Stimulated activated CD8-positive, alpha-beta memory T cell treated with anti-CD3 and anti-CD28 coated beads, Interleukin-4, amount 100 ng/mL, for 4 hours (primary cell): ENCODE measurements at regions not wholly inside any gene's neighbourhood (a gene's known extent, or its start where the extent isn't known, plus 50 kb on each side); places are given as distances from the start of the nearest gene placed in this dataset.

Experiments used
- DNase-seq, 2 donors: peaks; one replicate each; pipeline ENCODE4 v3.0.0-alpha.2; 2020; ENCODE audit warnings: low read depth in 2 of 2, low spot score in 1 of 2

DNA sequence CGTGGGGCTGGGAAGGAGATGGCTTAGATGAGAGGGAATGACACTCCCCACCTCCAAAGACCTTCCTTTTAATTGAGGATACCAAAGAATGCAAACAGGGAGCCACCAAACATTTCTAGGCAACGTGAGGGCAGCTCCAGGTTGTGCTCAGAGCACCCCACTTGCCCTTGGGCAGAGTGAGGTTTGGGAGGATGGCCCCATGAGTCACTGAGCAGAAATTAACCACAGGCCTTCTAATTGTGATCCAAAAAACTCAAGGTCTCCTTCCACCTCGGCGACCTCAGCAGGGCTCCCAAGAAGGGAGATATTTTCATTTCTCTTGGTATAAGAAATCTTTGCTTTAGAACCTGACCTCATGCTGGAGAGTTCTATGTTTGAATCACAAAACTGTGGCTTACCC lies 305.0 kb upstream of the TPM1 start:
- no peak for DNase-seq

DNA sequence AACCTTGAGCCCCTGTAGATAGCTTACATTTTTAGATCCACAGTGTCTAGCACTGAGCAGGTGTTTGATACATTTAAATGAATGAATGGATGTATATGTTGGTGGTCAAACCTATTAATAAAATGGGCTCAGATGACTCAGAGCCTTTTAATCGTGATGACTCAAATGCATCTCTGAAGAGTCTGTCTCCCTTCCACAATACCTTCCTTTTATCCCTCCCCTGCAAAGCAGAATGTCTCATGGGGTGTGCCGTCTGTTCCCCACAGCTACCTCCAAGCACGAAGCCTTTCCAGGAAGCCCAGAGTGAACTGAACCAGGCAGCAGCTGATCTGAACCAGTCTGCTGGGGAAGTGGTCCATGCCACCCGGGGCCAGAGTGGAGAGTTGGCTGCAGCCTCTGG lies 303.5 kb upstream of the TPM1 start:
- DNase-seq = no peak

- no peak for DNase-seq
These were observed 303.0 kb upstream of the TPM1 start for GRCh38 chr15:62739507-62739906.

DNA sequence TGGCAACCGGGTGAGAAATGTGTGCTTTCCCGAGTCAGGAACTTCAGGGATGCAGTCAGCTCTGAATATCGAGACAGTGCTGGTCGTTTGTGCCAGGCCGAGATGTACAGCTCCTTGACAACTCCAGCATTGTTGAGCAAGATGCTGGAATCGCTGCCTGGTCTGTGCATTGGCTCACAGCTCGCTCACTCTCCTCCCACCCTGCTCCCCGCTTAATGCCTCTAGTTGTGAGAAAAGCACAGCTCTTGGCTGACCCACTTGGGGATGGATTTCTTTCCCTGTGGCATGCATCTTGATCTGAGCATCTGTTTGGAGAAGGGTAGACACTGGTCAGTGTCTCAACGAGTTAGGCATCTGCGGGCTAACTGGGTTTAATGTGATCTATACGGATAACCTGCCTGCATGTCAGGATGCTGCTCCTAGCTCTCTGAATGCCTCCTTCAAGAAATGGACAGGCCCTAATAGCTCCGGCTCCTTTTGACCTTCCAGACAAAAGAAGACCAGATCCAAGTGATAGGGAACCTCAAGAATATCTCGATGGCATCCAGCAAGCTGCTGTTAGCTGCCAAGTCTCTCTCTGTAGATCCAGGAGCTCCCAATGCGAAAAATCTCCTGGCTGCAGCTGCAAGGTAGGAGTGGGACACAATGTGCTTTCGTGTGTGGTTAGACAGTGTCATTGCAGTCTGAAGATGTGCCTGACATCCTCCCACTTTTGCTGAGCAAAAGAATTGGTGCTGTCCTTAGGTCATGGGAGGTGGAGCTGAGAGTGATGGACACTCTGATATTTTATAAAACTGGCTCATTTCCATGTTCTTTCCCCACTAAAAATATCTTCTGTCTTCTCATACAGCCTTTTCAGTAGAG lies 302.2 kb upstream of the TPM1 start:
- no peak for DNase-seq

DNA sequence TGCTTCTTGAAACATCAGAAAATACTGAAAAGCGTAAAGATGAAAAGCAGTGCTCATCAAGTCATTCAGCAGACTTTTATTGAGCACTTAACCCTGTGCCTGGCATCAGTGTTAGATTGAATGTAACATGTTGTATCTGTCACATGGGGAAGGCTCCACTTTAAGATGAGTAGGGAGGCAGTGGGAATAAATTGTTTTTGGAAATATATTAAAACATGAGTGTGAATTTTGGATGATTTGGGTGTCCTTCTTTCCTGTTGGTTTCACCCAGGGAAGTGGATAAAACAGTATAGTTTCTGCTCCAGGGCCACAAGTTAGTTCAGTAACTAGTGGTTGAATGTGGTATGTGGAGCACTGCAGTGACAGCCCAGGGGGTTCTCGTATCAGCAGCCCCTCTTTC lies 301.4 kb upstream of the TPM1 start:
- DNase-seq = no peak

- DNase-seq = no peak
These were observed 300.0 kb upstream of the TPM1 start for GRCh38 chr15:62742409-62743171.

DNA sequence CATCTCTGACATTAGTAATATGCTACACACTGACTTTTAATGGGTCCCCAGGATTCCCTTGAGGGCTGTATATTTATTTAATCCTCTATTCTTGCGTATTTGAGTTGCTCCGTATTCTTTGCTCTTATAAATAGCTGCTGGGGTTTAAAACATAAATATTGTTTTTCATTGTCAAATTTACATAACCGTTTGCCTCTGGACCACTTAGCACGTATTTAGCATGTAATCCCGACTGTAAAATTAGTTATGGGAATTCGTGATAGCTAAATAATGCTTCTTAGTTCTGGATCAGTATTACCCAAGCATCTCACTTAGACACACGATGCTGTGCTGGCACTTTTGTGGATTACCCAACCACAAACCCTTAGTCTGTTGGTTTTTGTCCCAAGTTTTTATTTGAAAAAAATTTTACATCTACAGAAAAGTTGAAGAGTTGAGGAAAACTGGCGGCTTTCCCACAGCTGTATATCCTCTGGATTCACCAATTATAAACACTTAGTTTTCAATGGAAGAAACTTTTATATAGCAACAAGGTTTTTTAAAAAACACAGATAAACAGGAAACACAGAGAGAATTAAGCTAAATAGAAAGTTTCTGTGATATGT lies 296.8 kb upstream of the TPM1 start:
- no peak for DNase-seq

GRCh38 chr15:62748196-62748595 lies 294.4 kb upstream of the TPM1 start:
- DNase-seq = no peak

- no peak for DNase-seq
These were observed 293.3 kb upstream of the TPM1 start for GRCh38 chr15:62749036-62749815.

GRCh38 chr15:62750471-62750870 lies 292.1 kb upstream of the TPM1 start:
- no peak for DNase-seq

DNA sequence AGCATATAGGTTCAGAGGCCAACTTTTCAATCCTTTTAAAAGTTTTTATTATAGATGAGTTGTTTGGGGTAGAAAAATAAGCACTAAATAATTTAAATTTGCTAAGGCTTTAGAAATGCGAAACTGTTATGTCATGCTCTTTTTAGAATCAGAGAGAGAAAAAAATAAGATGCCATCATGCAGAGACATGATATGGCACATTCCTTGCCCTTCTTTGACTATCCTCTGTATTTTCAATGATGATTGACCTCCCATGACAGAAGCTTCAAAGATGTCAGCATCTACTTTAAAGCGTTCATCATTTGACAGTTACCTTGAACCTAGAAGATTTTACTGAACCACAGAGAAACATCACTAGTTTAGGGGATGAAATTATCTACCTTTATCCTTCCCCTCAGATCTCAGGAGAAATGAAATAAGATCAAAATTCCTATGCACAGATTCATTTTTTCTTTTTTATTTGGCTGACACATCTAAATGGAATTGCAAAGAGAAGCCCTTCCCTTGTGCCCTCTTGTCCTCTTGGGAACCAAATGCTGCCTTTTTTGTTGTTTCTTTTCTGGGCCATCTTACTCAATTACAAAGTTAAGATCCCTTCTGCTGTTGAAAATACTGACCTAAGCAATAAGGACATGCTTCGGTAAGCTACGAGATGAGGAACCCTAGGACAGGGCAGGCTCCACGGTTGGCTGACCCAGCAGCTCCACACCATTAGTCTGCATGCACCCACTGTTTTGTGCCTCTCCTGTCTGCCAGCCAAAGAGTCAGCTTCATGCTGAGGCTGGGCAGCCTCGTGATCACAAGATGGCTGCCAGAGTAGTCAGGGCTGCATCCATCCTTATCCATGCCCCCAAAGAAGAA lies 289.7 kb upstream of the TPM1 start:
- DNase-seq = no peak

DNA sequence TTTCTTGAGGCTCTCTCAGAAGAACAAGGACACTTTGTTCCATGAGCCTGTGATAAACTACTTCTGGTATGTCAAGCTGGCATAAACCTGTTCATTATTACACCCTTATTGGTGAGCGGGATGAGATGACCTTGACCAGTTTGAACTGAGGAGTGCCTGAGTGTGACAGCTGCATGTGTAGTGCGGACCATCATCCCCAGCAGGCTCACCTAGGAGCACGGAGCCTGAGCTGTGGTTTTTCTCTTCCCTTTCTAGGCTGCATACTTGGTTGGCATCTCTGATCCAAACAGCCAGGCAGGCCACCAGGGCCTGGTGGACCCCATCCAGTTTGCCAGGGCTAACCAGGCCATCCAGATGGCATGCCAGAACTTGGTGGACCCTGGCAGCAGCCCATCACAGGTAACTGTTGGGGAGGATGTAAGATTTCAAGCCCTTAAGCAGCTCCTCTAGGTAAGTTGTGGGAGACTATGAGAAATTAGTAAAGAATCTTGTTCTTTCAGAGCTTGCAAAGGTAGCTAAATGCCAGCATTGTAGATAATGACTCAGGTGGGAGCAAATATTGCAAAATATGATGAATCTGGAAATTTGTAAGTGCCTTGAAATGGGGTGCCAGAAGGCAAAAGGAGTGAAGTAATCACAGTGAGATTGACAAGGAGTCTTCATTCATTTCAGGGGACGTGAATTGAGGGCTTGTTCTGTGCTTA lies 288.9 kb upstream of the TPM1 start:
- no peak for DNase-seq

GRCh38 chr15:62756326-62756994 lies 286.1 kb upstream of the TPM1 start:
- no peak for DNase-seq

- DNase-seq = no peak
These were observed 285.6 kb upstream of the TPM1 start for GRCh38 chr15:62756995-62757360.

DNA sequence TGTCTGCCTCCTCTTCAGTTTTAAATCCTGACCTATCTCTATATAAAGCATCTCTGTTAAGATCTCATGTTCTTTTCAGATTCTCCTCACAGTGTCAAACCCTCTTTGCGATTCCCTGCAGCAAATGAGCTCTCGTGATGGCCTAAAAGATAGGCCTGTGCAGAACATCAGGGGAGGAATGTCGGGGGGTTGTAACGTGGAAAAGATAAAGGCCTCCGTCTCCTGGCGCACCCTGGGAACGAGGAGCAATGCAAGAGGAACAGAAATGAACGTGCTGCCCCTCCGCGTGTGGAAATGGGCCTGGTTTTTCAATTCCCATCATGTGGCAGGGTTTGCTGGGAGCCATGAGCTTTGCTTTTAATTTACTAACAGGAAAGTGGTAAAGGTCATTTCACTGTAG lies 285.0 kb upstream of the TPM1 start:
- DNase-seq = no peak

DNA sequence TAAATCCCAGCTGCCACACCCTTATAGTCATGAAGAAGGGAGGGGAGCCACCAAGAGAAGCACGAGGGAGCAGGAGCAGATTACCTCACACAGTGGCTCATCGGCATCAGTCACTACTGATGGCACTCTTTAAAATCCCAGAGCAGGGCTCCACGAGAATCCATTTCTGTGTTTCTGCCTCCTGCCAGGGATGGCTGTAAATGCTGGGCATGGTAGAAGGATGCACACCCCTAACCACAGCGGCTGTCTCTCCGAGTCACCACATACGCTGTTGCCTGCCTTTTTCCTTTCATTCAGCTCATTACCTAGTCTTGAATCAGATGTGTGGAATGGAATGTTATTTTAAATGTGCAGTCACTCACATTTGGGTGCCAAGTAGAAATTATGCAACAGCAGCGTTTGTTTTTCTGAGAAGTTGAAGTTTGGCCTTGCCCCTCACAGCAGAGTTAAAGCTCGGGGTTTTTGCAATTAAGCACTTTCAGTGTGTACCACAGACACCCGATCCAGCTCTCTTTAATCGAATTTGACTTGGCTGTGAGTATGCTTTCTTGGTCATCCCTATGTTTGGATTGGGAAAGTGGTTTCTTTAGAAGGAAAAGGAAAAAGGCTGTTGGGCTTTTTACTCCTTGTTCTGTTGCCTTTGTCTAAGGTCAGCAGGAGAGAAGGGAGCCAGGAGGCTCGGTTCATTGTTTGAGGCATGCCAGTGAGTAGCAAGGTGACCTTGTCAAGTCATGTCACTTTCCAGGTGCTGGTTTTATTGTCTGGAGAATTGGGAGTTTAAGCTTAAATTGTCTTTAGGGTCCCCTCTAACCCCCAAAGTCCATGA lies 284.2 kb upstream of the TPM1 start:
- no peak for DNase-seq

DNA sequence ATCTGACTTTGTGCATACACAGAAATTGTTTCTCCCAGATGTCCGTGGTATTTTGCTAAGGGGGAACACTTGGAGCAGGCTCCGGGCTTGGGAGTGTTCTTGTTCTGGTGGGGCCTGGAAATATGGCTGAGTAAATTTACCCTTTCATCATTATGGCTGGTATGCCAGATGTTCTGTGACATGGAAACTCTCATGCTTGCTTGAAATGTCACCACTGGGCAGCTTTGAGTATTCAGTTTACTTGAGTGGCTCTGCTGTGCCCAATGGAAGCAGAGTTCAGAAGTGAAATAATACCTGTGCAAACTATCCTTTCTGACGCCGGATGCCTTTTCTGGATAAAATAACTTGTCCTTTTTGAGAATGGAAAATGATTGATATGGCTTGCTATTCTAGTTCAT lies 283.6 kb upstream of the TPM1 start:
- no peak for DNase-seq

DNA sequence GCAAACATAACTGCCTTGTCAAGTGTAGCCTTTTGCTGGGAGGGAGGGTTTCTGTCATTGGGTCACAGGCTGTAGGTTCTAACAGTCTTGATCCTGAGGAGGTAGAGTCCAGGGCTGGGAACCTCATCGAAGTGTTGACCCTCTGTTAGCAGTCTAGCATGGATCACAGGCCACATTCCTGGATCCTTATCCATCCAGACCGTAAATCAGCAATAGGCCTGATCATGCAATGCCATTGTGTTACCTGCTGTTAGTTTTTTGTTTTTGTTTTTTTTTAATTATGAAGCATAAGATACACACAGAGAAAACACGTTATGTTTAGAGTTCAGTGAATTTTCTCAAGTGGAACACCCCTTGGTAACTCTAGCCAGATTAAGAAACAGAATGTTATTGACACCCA lies 282.0 kb upstream of the TPM1 start:
- DNase-seq = no peak
